ENCODE measurements at regions not wholly inside any gene's neighbourhood (a gene's known extent, or its start where the extent isn't known, plus 50 kb on each side); places are given as distances from the start of the nearest gene placed in this dataset.

GRCh38 chr6:156281266-156281665 lies 495.9 kb upstream of the ARID1B start:
- Histone ChIP-seq H3K4me3 (no peak overlapping the region), H3K4me1 (no peaks in the 10 kb centered on the region), H3K4me2 (no peak overlapping the region), H3K9me3 (no peaks in the 10 kb centered on the region), H3K27ac (no peak overlapping the region)
- ChIA-PET POLR2A (no interaction called here), CTCF (no interaction called here)
- FAIRE-seq (no peak), ATAC-seq (no peak), DNase-seq (ENCODE audit: low read depth in 1 of 2, low spot score in 1 of 2) (no peak)
- TF ChIP-seq, protein P1, sequence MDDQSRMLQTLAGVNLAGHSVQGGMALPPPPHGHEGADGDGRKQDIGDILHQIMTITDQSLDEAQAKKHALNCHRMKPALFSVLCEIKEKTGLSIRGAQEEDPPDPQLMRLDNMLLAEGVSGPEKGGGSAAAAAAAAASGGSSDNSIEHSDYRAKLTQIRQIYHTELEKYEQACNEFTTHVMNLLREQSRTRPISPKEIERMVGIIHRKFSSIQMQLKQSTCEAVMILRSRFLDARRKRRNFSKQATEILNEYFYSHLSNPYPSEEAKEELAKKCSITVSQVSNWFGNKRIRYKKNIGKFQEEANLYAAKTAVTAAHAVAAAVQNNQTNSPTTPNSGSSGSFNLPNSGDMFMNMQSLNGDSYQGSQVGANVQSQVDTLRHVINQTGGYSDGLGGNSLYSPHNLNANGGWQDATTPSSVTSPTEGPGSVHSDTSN (IDR thresholded peaks at IDR 0.05) = no peak
- TF ChIP-seq JUN (IDR thresholded peaks at IDR 0.05) = no peak
- TF ChIP-seq HEYL (CRISPR knock-in tag; IDR thresholded peaks at IDR 0.05) = no peak
- TF ChIP-seq, protein P2, sequence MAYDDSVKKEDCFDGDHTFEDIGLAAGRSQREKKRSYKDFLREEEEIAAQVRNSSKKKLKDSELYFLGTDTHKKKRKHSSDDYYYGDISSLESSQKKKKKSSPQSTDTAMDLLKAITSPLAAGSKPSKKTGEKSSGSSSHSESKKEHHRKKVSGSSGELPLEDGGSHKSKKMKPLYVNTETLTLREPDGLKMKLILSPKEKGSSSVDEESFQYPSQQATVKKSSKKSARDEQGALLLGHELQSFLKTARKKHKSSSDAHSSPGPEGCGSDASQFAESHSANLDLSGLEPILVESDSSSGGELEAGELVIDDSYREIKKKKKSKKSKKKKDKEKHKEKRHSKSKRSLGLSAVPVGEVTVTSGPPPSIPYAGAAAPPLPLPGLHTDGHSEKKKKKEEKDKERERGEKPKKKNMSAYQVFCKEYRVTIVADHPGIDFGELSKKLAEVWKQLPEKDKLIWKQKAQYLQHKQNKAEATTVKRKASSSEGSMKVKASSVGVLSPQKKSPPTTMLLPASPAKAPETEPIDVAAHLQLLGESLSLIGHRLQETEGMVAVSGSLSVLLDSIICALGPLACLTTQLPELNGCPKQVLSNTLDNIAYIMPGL (CRISPR knock-in tag; IDR thresholded peaks at IDR 0.05; ENCODE audit: borderline replicate concordance) = no peak
- no peak for TF ChIP-seq RCOR1 (IDR thresholded peaks at IDR 0.05; ENCODE audit: low read depth, low read length)
- no peak for TF ChIP-seq CHD4 (IDR thresholded peaks at IDR 0.05; ENCODE audit: borderline replicate concordance)
- TF ChIP-seq, protein P3, sequence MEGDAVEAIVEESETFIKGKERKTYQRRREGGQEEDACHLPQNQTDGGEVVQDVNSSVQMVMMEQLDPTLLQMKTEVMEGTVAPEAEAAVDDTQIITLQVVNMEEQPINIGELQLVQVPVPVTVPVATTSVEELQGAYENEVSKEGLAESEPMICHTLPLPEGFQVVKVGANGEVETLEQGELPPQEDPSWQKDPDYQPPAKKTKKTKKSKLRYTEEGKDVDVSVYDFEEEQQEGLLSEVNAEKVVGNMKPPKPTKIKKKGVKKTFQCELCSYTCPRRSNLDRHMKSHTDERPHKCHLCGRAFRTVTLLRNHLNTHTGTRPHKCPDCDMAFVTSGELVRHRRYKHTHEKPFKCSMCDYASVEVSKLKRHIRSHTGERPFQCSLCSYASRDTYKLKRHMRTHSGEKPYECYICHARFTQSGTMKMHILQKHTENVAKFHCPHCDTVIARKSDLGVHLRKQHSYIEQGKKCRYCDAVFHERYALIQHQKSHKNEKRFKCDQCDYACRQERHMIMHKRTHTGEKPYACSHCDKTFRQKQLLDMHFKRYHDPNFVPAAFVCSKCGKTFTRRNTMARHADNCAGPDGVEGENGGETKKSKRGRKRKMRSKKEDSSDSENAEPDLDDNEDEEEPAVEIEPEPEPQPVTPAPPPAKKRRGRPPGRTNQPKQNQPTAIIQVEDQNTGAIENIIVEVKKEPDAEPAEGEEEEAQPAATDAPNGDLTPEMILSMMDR (IDR thresholded peaks at IDR 0.05) = no peak
- TF ChIP-seq HOXA7 (CRISPR knock-in tag; IDR thresholded peaks at IDR 0.05) = no peak
- TF ChIP-seq CBX8 (IDR thresholded peaks at IDR 0.05) = no peak
- TF ChIP-seq FOSB (CRISPR knock-in tag; IDR thresholded peaks at IDR 0.05) = no peak
- TF ChIP-seq NPAS2 (CRISPR knock-in tag; IDR thresholded peaks at IDR 0.05; ENCODE audit: borderline replicate concordance) = no peak
- TF ChIP-seq, protein P4, sequence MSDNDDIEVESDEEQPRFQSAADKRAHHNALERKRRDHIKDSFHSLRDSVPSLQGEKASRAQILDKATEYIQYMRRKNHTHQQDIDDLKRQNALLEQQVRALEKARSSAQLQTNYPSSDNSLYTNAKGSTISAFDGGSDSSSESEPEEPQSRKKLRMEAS (IDR thresholded peaks at IDR 0.05) = no peak
- TF ChIP-seq SREBF2 (IDR thresholded peaks at IDR 0.05) = no peak
- no peak for TF ChIP-seq POLR2A (IDR thresholded peaks at IDR 0.05; ENCODE audit: low read length)
- TF ChIP-seq ZSCAN20 (CRISPR knock-in tag; IDR thresholded peaks at IDR 0.05) = no peak
- no peak for TF ChIP-seq TFCP2L1 (CRISPR knock-in tag; IDR thresholded peaks at IDR 0.05)
- no peak for TF ChIP-seq CEBPB (IDR thresholded peaks at IDR 0.05)
- TF ChIP-seq EHMT2 (IDR thresholded peaks at IDR 0.05; ENCODE audit: low read depth) = no peak
- no peak for TF ChIP-seq KDM5A (IDR thresholded peaks at IDR 0.05)
- 14% methylated on average over 4 of the region's 4 CpGs for WGBS (ENCODE audit: missing lambda C conversion rate)

DNA sequence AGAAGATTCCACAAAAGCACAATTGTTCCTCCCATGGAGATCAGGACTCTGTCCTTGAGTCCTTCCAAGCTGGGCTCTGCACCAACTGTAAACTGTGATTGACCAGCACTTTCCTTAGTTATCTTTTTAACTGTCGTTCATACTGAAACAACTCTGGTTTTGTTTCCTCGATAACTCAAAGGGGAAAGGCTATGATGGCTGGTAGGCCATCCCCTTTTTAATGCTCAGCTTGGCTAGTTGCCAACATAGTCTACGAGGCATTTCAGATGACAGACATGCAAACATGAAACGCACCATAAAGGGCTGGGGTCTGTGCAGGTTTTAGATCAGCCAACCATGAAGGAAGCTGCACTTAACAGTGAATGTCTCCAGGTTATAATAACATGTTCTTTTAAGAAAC lies 497.1 kb upstream of the ARID1B start:
- TF ChIP-seq REST (IDR thresholded peaks at IDR 0.05) = no peak

More for the DNA sequence above, 497.1 kb upstream of the ARID1B start:
- Histone ChIP-seq H3K4me3 (no peak overlapping the region), H3K4me1 (no peaks in the 10 kb centered on the region), H3K4me2 (no peak overlapping the region), H3K9me3 (no peaks in the 10 kb centered on the region), H3K27ac (no peak overlapping the region)
- no peak for DNase-seq (ENCODE audit: low read depth in 1 of 2, low spot score in 1 of 2)
- no peak for FAIRE-seq
- WGBS (ENCODE audit: missing lambda C conversion rate) = 29% methylated on average over 4 of the region's 4 CpGs
- no peak for ATAC-seq
- POLR2A ChIA-PET = no interaction called here
- CTCF ChIA-PET = no interaction called here

Data from A549 (cell line).